GM19324 (cell line): ENCODE measurements at regions not wholly inside any gene's neighbourhood (a gene's known extent, or its start where the extent isn't known, plus 50 kb on each side); places are given as distances from the start of the nearest gene placed in this dataset.
"Not testable (repeated sequence)": the region's sequence is repeated elsewhere in the genome, so short reads cannot be mapped to it uniquely, and the experiment has no call there.

ENCODE experiments used
- ATAC-seq: cut with Tn5 transposase; IDR thresholded peaks from one replicate; pipeline ENCODE4 v1.9.1; 2021; ENCODE audit warnings: mild to moderate bottlenecking, moderate library complexity; ENCODE audit not compliant: unreplicated experiment, low FRiP score

- ATAC-seq, result not testable (repeated sequence)
Observed at GRCh38 chr17:20895426-20895825, 147.4 kb downstream of the USP22 start.

- no peak for ATAC-seq
Observed at GRCh38 chr17:20896153-20896649, 146.6 kb downstream of the USP22 start.

- ATAC-seq, result not testable (repeated sequence)
Observed at GRCh38 chr17:20898726-20899125, 144.1 kb downstream of the USP22 start.

GRCh38 chr17:20902496-20902895 lies 140.3 kb downstream of the USP22 start:
- not testable (repeated sequence) for ATAC-seq

- ATAC-seq, result not testable (repeated sequence)
Observed at GRCh38 chr17:20903549-20903948, 139.3 kb downstream of the USP22 start.

- ATAC-seq, result no peak
Observed at GRCh38 chr17:20908313-20909267, 134.2 kb downstream of the USP22 start.

- ATAC-seq, result no peak
Observed at GRCh38 chr17:20914658-20915057, 128.2 kb downstream of the USP22 start.

- ATAC-seq, result no peak
Observed at GRCh38 chr17:20916383-20916782, 126.4 kb downstream of the USP22 start.

GRCh38 chr17:20917610-20918306 lies 125.1 kb downstream of the USP22 start:
- not testable (repeated sequence) for ATAC-seq

- ATAC-seq, result no peak
Observed at GRCh38 chr17:20920095-20920814, 122.6 kb downstream of the USP22 start.

GRCh38 chr17:20920815-20921199 lies 122.0 kb downstream of the USP22 start:
- ATAC-seq, result no peak

- no peak for ATAC-seq
Observed at GRCh38 chr17:20922128-20922670, 120.6 kb downstream of the USP22 start.

GRCh38 chr17:20924306-20924705 lies 118.5 kb downstream of the USP22 start:
- no peak for ATAC-seq

- ATAC-seq, result no peak
Observed at GRCh38 chr17:20925091-20925490, 117.7 kb downstream of the USP22 start.

- ATAC-seq, result no peak
Observed at GRCh38 chr17:20925954-20926353, 116.9 kb downstream of the USP22 start.

GRCh38 chr17:20926532-20926931 lies 116.3 kb downstream of the USP22 start:
- no peak for ATAC-seq

GRCh38 chr17:20927308-20927977 lies 115.4 kb downstream of the USP22 start:
- ATAC-seq, result no peak

- no peak for ATAC-seq
Observed at GRCh38 chr17:20929334-20929733, 113.5 kb downstream of the USP22 start.

- no peak for ATAC-seq
Observed at GRCh38 chr17:20930081-20930760, 112.6 kb downstream of the USP22 start.
